Gastroesophageal sphincter (tissue), 4 donors: ENCODE measurements at regions not wholly inside any gene's neighbourhood (a gene's known extent, or its start where the extent isn't known, plus 50 kb on each side); places are given as distances from the start of the nearest gene placed in this dataset.

Experiments used
- ATAC-seq: fragments of 150-250 bp; one replicate; pipeline ENCODE4 v1.9.1; 2016; ENCODE audit warnings: mild to moderate bottlenecking, moderate library complexity
- H3K27ac ChIP-seq, 4 donors: fragments of 200-600 bp; sonication (generic) in 3 of 4; 1 replicate in 3 of 4; 2 replicates in 1 of 4; pipeline ENCODE4 v1.5.1; 2016 to 2019
- H3K27me3 ChIP-seq: fragments of 200-600 bp; sonication (generic); one replicate; pipeline ENCODE4 v1.5.1; 2019
- H3K36me3 ChIP-seq, 2 donors: fragments of 200-600 bp; sonication (generic); one replicate each; pipeline ENCODE4 v1.5.1; 2019; ENCODE audit warnings: control low read depth in 1 of 2
- H3K4me1 ChIP-seq, 3 donors: fragments of 200-600 bp; sonication (generic); 1 replicate in 2 of 3; 2 replicates in 1 of 3; pipeline ENCODE4 v1.5.1; 2016 to 2019; ENCODE audit warnings: control low read depth in 2 of 3
- H3K4me3 ChIP-seq, 2 donors: fragments of 200-600 bp; sonication (generic); one replicate each; pipeline ENCODE4 v1.5.1; 2019; ENCODE audit warnings: mild to moderate bottlenecking in 1 of 2, moderate library complexity in 1 of 2
- H3K9me3 ChIP-seq, 3 donors: fragments of 200-600 bp; sonication (generic); one replicate each; pipeline ENCODE4 v1.5.1; 2017 to 2019; ENCODE audit warnings: control low read depth in 2 of 3
- EP300 ChIP-seq: sonication (generic); formaldehyde crosslinking; IDR thresholded peaks from one replicate; pipeline ENCODE4 v1.6.1; 2017; ENCODE audit warnings: antibody characterized with exemption, mild to moderate bottlenecking
- POLR2A ChIP-seq, 2 donors: fragments of 450-650 bp; IDR thresholded peaks; one replicate each; pipeline ENCODE4 v1.6.1; 2017; ENCODE audit warnings: antibody characterized with exemption in 2 of 2, mild to moderate bottlenecking in 2 of 2, moderate library complexity in 1 of 2
- POLR2AphosphoS5 ChIP-seq: sonication (generic); formaldehyde crosslinking; IDR thresholded peaks from one replicate; pipeline ENCODE4 v1.6.1; 2017; ENCODE audit warnings: antibody characterized with exemption
- WGBS, 2 donors: methylation state at CpG; one replicate each; pipeline ENCODE4 v1.1.5; 2018; ENCODE audit warnings: low coverage in 1 of 2; 5-methylcytosine and 5-hydroxymethylcytosine counted together
- TF ChIP-seq, protein P1 (sequence below), 4 experiments: fragments of 200-600 bp in 2 of 4; fragments of 450-650 bp in 2 of 4; sonication (generic) in 1 of 4; IDR thresholded peaks; one replicate each; pipeline ENCODE4 v1.5.1; 2017 to 2019; ENCODE audit warnings: antibody characterized with exemption in 4 of 4, mild to moderate bottlenecking in 2 of 4, moderate library complexity in 2 of 4

DNA sequence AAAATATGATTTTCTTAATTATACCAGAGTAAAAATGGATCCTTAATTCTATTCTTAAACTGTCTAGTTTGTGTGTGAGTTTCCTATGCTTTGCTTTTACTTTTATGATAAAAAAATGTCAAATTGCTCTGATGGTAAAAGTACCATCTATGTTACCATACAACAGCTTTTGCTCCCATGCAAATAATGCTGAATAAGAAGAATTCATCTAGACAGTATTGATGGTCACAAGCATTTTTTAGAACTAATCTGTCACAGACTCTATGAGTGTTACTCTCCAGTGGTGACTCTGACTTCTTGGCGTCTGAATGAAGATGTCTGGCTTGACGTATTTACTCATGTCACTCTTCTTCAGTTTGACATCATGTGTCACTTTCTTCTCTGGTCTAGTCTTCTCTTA lies 608.1 kb upstream of the RORB start:
- Histone ChIP-seq H3K27me3 (no peaks in the 10 kb centered on the region), H3K27ac (no peak overlapping the region), H3K4me3 (no peak overlapping the region), H3K4me1 (no peaks in the 10 kb centered on the region), H3K9me3 (peaks cover 0 to 14% (median 0%) of the 10 kb centered on the region in 3 donors), H3K36me3 (no peaks in the 10 kb centered on the region)
- TF ChIP-seq EP300 = no peak
- TF ChIP-seq, protein P1, sequence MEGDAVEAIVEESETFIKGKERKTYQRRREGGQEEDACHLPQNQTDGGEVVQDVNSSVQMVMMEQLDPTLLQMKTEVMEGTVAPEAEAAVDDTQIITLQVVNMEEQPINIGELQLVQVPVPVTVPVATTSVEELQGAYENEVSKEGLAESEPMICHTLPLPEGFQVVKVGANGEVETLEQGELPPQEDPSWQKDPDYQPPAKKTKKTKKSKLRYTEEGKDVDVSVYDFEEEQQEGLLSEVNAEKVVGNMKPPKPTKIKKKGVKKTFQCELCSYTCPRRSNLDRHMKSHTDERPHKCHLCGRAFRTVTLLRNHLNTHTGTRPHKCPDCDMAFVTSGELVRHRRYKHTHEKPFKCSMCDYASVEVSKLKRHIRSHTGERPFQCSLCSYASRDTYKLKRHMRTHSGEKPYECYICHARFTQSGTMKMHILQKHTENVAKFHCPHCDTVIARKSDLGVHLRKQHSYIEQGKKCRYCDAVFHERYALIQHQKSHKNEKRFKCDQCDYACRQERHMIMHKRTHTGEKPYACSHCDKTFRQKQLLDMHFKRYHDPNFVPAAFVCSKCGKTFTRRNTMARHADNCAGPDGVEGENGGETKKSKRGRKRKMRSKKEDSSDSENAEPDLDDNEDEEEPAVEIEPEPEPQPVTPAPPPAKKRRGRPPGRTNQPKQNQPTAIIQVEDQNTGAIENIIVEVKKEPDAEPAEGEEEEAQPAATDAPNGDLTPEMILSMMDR (IDR thresholded peaks at IDR 0.05) = no peak
- no peak for TF ChIP-seq POLR2A (IDR thresholded peaks at IDR 0.05)
- TF ChIP-seq POLR2AphosphoS5 = no peak
- no peak for ATAC-seq
- WGBS, 2 donors = 76 to 100% methylated on average over 2 of the region's 2 CpGs

GRCh38 chr9:73890685-73891277 lies 606.4 kb upstream of the RORB start:
- H3K27ac ChIP-seq = no peak overlapping the region
- H3K4me3 ChIP-seq = no peak overlapping the region
- H3K36me3 ChIP-seq = no peaks in the 10 kb centered on the region
- no peaks in the 10 kb centered on the region for H3K27me3 ChIP-seq
- ATAC-seq = no peak
- no peak for TF ChIP-seq POLR2A (IDR thresholded peaks at IDR 0.05)
- TF ChIP-seq, protein P1 (IDR thresholded peaks at IDR 0.05) = no peak
- TF ChIP-seq EP300 = no peak
- no peak for TF ChIP-seq POLR2AphosphoS5
- H3K9me3 ChIP-seq = peaks cover 0 to 14% (median 0%) of the 10 kb centered on the region in 3 donors
- no peaks in the 10 kb centered on the region for H3K4me1 ChIP-seq

DNA sequence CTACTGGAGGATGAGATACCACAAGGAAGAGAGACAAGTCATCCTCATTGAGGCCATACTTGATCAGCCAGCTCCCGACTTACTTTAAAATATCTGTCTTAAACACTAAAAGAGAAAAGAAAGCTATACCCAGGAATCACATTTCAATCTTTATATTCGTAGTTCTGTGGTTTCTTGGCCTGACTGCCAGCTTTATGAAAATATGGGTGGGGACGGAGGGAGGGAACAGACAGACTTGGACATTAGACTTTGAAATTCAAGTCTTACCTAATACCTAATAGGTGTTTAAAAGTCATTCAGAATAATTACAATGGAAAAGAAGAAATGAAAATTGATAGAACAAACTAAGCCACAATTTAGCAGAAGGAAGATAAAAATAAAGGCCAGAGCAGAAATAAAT lies 604.8 kb upstream of the RORB start:
- no peak overlapping the region for H3K27ac ChIP-seq
- no peaks in the 10 kb centered on the region for H3K4me1 ChIP-seq
- TF ChIP-seq, protein P1 (IDR thresholded peaks at IDR 0.05) = no peak
- TF ChIP-seq POLR2AphosphoS5 (no peak), EP300 (no peak), POLR2A (IDR thresholded peaks at IDR 0.05) (no peak)
- ATAC-seq = no peak
- H3K36me3 ChIP-seq = no peaks in the 10 kb centered on the region
- H3K4me3 ChIP-seq = no peak overlapping the region
- H3K27me3 ChIP-seq = no peaks in the 10 kb centered on the region
- 71% methylated on average over 3 of the region's 3 CpGs; no CpG with 5 or more reads in 1 of the 2 donors for WGBS, 2 donors
- peaks cover 0 to 5% (median 0%) of the 10 kb centered on the region in 3 donors for H3K9me3 ChIP-seq

DNA sequence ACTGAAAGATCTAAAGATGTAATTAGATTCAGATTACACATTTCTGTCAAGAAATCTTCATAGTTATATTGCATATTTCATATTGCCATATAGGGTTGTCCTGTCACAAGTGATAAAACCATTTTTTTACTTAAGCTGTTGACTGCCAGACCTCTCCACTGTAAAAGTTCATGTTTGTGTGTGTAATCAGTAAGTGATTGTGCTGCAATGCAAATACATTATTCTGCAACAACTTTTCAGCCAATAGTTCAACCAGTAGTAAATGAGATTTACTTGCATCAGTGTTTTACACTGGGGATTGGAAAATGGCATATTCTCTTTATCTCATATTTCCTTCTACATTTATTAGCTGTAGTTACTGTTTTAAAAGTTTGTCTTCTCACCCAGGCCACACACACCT lies 603.9 kb upstream of the RORB start:
- Histone ChIP-seq H3K4me1 (no peaks in the 10 kb centered on the region), H3K27ac (no peak overlapping the region), H3K4me3 (no peak overlapping the region), H3K9me3 (no peaks in the 10 kb centered on the region), H3K36me3 (no peaks in the 10 kb centered on the region), H3K27me3 (no peaks in the 10 kb centered on the region)
- no peak for ATAC-seq
- no peak for TF ChIP-seq POLR2A (IDR thresholded peaks at IDR 0.05)

GRCh38 chr9:73896061-73896460 lies 601.1 kb upstream of the RORB start:
- ATAC-seq = no peak
- no peaks in the 10 kb centered on the region for H3K36me3 ChIP-seq
- WGBS, 2 donors = 60 to 86% methylated on average over 2 of the region's 2 CpGs
- H3K27ac ChIP-seq = no peak overlapping the region
- no peaks in the 10 kb centered on the region for H3K9me3 ChIP-seq
- no peak for TF ChIP-seq POLR2A (IDR thresholded peaks at IDR 0.05)
- TF ChIP-seq, protein P1 (IDR thresholded peaks at IDR 0.05) = no peak
- no peak for TF ChIP-seq POLR2AphosphoS5
- no peak for TF ChIP-seq EP300
- H3K27me3 ChIP-seq = no peaks in the 10 kb centered on the region
- no peak overlapping the region for H3K4me3 ChIP-seq
- no peaks in the 10 kb centered on the region for H3K4me1 ChIP-seq
